ENCODE measurements at regions not wholly inside any gene's neighbourhood (a gene's known extent, or its start where the extent isn't known, plus 50 kb on each side); places are given as distances from the start of the nearest gene placed in this dataset.

DNA sequence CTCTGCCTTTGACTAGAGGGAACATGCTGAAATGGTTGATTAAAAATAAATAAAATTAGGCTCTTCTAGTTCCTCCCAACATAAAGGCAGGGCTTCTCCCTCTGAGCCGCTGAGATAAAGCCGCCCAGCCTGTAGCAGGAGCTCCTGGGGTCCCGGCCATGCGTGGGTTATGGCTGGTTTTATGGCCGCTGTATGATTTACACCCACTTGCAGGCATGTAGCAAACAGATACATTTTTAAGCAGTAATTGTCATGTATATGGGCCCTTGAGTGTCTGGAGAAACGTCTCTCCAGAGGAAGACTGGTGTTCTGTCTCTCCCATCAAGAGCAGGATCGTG is 201.0 kb upstream of the TNRC6C start:
- TF ChIP-seq, protein P1, sequence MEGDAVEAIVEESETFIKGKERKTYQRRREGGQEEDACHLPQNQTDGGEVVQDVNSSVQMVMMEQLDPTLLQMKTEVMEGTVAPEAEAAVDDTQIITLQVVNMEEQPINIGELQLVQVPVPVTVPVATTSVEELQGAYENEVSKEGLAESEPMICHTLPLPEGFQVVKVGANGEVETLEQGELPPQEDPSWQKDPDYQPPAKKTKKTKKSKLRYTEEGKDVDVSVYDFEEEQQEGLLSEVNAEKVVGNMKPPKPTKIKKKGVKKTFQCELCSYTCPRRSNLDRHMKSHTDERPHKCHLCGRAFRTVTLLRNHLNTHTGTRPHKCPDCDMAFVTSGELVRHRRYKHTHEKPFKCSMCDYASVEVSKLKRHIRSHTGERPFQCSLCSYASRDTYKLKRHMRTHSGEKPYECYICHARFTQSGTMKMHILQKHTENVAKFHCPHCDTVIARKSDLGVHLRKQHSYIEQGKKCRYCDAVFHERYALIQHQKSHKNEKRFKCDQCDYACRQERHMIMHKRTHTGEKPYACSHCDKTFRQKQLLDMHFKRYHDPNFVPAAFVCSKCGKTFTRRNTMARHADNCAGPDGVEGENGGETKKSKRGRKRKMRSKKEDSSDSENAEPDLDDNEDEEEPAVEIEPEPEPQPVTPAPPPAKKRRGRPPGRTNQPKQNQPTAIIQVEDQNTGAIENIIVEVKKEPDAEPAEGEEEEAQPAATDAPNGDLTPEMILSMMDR (conservative IDR thresholded peaks at IDR 0.05 in 1 of 2, IDR thresholded peaks at IDR 0.05 in 1 of 2; ENCODE audit: low read depth in 1 of 2, low read length in 2 of 2): no peak
- TF ChIP-seq EZH2 (IDR thresholded peaks at IDR 0.05; ENCODE audit: low read length, missing control alignments): no peak
